Neural cell (in vitro differentiated cells): ENCODE measurements at regions not wholly inside any gene's neighbourhood (a gene's known extent, or its start where the extent isn't known, plus 50 kb on each side); places are given as distances from the start of the nearest gene placed in this dataset.

Source experiments
- H2AFZ ChIP-seq: fragments of 200-600, 300-800 bp; sonication (generic), shearing (Covaris generic); 2 replicates; pipeline ENCODE4 v1.6.0; 2014; ENCODE audit warnings: low read depth, mild to moderate bottlenecking, antibody characterized with exemption, low read length, moderate library complexity
- H3F3A ChIP-seq: fragments of 200-600 bp; shearing (Covaris generic); 2 replicates; pipeline ENCODE4 v1.6.1; 2016; ENCODE audit warnings: mild to moderate bottlenecking, moderate library complexity, mixed read lengths, antibody characterized with exemption, low read length; ENCODE audit not compliant: insufficient read depth, poor library complexity, severe bottlenecking
- H3K27ac ChIP-seq: fragments of 200-600, 300-800 bp; sonication (generic), shearing (Covaris generic); 2 replicates; pipeline ENCODE4 v1.5.1; 2014; ENCODE audit warnings: mild to moderate bottlenecking, low read length, moderate library complexity
- H3K27me3 ChIP-seq: fragments of 300-800, 200-600 bp; sonication (generic), shearing (Covaris generic); 2 replicates; pipeline ENCODE4 v1.6.0; 2014; ENCODE audit warnings: mild to moderate bottlenecking, low read depth, low read length, moderate library complexity; ENCODE audit not compliant: insufficient read depth
- H3K36me3 ChIP-seq: fragments of 300-800, 200-600 bp; sonication (generic), shearing (Covaris generic); 2 replicates; pipeline ENCODE4 v1.5.1; 2014; ENCODE audit warnings: mild to moderate bottlenecking, antibody characterized with exemption, low read length, moderate library complexity; ENCODE audit not compliant: insufficient read depth
- H3K4me2 ChIP-seq: fragments of 300-800, 200-600 bp; sonication (generic), shearing (Covaris generic); 2 replicates; pipeline ENCODE4 v1.6.0; 2014; ENCODE audit warnings: mild to moderate bottlenecking, low read length
- H3K4me3 ChIP-seq: fragments of 300-800, 200-600 bp; sonication (generic), shearing (Covaris generic); 2 replicates; pipeline ENCODE4 v1.5.1; 2014; ENCODE audit warnings: mild to moderate bottlenecking, low read length, moderate library complexity
- H3K79me2 ChIP-seq: fragments of 200-600 bp; shearing (Covaris generic); replicated peaks from 2 replicates; pipeline ENCODE4 v1.6.0; 2014; ENCODE audit warnings: mild to moderate bottlenecking, low read length, moderate library complexity; ENCODE audit not compliant: insufficient read depth
- H3K9ac ChIP-seq: fragments of 300-800, 200-600 bp; sonication (generic), shearing (Covaris generic); 2 replicates; pipeline ENCODE4 v1.6.1; 2016; ENCODE audit warnings: mild to moderate bottlenecking, low read length, mixed read lengths
- H3K9me2 ChIP-seq: fragments of 200-600 bp; shearing (Covaris generic); 2 replicates; pipeline ENCODE4 v1.6.1; 2016; ENCODE audit warnings: mild to moderate bottlenecking, low read length, mixed read lengths; ENCODE audit not compliant: insufficient read depth
- H3K9me3 ChIP-seq: fragments of 200-600, 300-800 bp; sonication (generic), shearing (Covaris generic); 2 replicates; pipeline ENCODE4 v1.6.1; 2016; ENCODE audit warnings: mild to moderate bottlenecking, mixed run types, low read length, moderate library complexity, mixed read lengths
- H4K20me1 ChIP-seq: fragments of 200-600 bp; shearing (Covaris generic); 2 replicates; pipeline ENCODE4 v1.6.1; 2016; ENCODE audit warnings: mild to moderate bottlenecking, mixed run types; ENCODE audit not compliant: insufficient read depth
- CTCF ChIP-seq: fragments of 450-650 bp; IDR thresholded peaks from 2 replicates; pipeline ENCODE4 v1.5.1; 2014; ENCODE audit warnings: antibody characterized with exemption, mild to moderate bottlenecking, moderate library complexity; ENCODE audit not compliant: poor library complexity, severe bottlenecking
- EP300 ChIP-seq: fragments of 450-650 bp; conservative IDR thresholded peaks from 2 replicates; pipeline ENCODE4 v1.6.1; 2014; ENCODE audit warnings: antibody characterized with exemption, mild to moderate bottlenecking, moderate library complexity; ENCODE audit not compliant: poor library complexity, severe bottlenecking
- EZH2 ChIP-seq: fragments of 200-600, 300-800 bp; shearing (Covaris generic), sonication (generic); IDR thresholded peaks from 2 replicates; pipeline ENCODE4 v1.6.1; 2014; ENCODE audit warnings: antibody characterized with exemption, low read length, borderline replicate concordance, mild to moderate bottlenecking; ENCODE audit not compliant: insufficient read depth, poor library complexity, severe bottlenecking
- MXI1 ChIP-seq: fragments of 450-650 bp; conservative IDR thresholded peaks from 2 replicates; pipeline ENCODE4 v1.6.1; 2014; ENCODE audit warnings: antibody characterized with exemption, mild to moderate bottlenecking; ENCODE audit not compliant: poor library complexity, severe bottlenecking
- POLR2AphosphoS5 ChIP-seq: IDR thresholded peaks from 2 replicates; pipeline ENCODE4 v1.6.1; 2012
- RAD21 ChIP-seq: fragments of 450-650 bp; conservative IDR thresholded peaks from 2 replicates; pipeline ENCODE4 v1.6.1; 2014; ENCODE audit warnings: antibody characterized with exemption, mild to moderate bottlenecking, moderate library complexity
- SMC3 ChIP-seq: fragments of 450-650 bp; conservative IDR thresholded peaks from 2 replicates; pipeline ENCODE4 v1.6.1; 2014; ENCODE audit warnings: antibody characterized with exemption, mild to moderate bottlenecking, moderate library complexity; ENCODE audit not compliant: poor library complexity
- TAF1 ChIP-seq: IDR thresholded peaks from 2 replicates; pipeline ENCODE4 v1.6.1; 2012; ENCODE audit warnings: low read depth
- TF ChIP-seq, protein P1 (sequence below): IDR thresholded peaks from 2 replicates; pipeline ENCODE4 v1.6.1; 2012; ENCODE audit warnings: borderline replicate concordance

DNA sequence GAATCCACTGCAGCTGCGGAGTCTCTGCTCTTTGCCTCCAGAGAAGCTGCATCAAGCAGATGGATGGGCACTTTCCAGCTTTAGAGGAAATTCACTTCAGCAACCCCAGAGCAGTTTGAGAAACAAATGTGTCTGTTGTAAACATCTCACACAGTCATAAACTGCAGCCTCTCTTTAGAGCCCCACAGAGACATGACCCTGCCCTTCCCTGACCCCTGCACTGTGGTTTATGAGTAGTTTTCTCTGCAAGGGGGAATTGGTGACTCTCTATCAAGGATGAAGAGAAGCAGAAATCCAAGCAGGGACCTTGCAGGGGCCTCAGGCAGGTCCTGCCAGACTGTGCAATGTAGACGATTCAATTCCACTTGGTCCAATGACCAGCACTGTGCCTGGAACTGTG lies 160.2 kb downstream of the SH2D4B start:
- Histone ChIP-seq H3K27me3 (no peaks in the 10 kb centered on the region), H3K9me2 (no peaks in the 10 kb centered on the region), H2AFZ (no peak overlapping the region), H3K9ac (no peak overlapping the region), H3K79me2 (no peaks in the 10 kb centered on the region), H3F3A (no peaks in the 10 kb centered on the region), H3K27ac (no peak overlapping the region), H3K4me3 (no peak overlapping the region), H4K20me1 (no peaks in the 10 kb centered on the region), H3K4me2 (no peak overlapping the region), H3K36me3 (no peaks in the 10 kb centered on the region), H3K9me3 (no peaks in the 10 kb centered on the region)
- TF ChIP-seq EZH2, result no peak
- TF ChIP-seq SMC3, result no peak
- no peak for TF ChIP-seq POLR2AphosphoS5
- TF ChIP-seq CTCF, result no peak
- no peak for TF ChIP-seq MXI1
- TF ChIP-seq, protein P1, sequence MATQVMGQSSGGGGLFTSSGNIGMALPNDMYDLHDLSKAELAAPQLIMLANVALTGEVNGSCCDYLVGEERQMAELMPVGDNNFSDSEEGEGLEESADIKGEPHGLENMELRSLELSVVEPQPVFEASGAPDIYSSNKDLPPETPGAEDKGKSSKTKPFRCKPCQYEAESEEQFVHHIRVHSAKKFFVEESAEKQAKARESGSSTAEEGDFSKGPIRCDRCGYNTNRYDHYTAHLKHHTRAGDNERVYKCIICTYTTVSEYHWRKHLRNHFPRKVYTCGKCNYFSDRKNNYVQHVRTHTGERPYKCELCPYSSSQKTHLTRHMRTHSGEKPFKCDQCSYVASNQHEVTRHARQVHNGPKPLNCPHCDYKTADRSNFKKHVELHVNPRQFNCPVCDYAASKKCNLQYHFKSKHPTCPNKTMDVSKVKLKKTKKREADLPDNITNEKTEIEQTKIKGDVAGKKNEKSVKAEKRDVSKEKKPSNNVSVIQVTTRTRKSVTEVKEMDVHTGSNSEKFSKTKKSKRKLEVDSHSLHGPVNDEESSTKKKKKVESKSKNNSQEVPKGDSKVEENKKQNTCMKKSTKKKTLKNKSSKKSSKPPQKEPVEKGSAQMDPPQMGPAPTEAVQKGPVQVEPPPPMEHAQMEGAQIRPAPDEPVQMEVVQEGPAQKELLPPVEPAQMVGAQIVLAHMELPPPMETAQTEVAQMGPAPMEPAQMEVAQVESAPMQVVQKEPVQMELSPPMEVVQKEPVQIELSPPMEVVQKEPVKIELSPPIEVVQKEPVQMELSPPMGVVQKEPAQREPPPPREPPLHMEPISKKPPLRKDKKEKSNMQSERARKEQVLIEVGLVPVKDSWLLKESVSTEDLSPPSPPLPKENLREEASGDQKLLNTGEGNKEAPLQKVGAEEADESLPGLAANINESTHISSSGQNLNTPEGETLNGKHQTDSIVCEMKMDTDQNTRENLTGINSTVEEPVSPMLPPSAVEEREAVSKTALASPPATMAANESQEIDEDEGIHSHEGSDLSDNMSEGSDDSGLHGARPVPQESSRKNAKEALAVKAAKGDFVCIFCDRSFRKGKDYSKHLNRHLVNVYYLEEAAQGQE, result no peak
- no peak for TF ChIP-seq RAD21
- no peak for TF ChIP-seq EP300
- no peak for TF ChIP-seq TAF1

- Histone ChIP-seq H3K27ac (no peak overlapping the region), H3F3A (no peaks in the 10 kb centered on the region), H4K20me1 (no peaks in the 10 kb centered on the region), H3K27me3 (no peaks in the 10 kb centered on the region), H3K4me3 (no peak overlapping the region), H3K9me3 (no peaks in the 10 kb centered on the region), H3K9ac (no peak overlapping the region), H2AFZ (no peak overlapping the region), H3K36me3 (no peaks in the 10 kb centered on the region), H3K9me2 (no peaks in the 10 kb centered on the region), H3K79me2 (no peaks in the 10 kb centered on the region), H3K4me2 (no peak overlapping the region)
- peak; percentile 88 for TF ChIP-seq CTCF
- peak; percentile 89 for TF ChIP-seq SMC3
- TF ChIP-seq RAD21, result peak; percentile 86
- no peak for TF ChIP-seq MXI1
These were observed 161.9 kb downstream of the SH2D4B start for GRCh38 chr10:80699602-80700039.
